ENCODE measurements at regions not wholly inside any gene's neighbourhood (a gene's known extent, or its start where the extent isn't known, plus 50 kb on each side); places are given as distances from the start of the nearest gene placed in this dataset.

GRCh38 chr13:54383604-54384003 lies 1355.0 kb downstream of the OLFM4 start:
- TF ChIP-seq, protein P1, sequence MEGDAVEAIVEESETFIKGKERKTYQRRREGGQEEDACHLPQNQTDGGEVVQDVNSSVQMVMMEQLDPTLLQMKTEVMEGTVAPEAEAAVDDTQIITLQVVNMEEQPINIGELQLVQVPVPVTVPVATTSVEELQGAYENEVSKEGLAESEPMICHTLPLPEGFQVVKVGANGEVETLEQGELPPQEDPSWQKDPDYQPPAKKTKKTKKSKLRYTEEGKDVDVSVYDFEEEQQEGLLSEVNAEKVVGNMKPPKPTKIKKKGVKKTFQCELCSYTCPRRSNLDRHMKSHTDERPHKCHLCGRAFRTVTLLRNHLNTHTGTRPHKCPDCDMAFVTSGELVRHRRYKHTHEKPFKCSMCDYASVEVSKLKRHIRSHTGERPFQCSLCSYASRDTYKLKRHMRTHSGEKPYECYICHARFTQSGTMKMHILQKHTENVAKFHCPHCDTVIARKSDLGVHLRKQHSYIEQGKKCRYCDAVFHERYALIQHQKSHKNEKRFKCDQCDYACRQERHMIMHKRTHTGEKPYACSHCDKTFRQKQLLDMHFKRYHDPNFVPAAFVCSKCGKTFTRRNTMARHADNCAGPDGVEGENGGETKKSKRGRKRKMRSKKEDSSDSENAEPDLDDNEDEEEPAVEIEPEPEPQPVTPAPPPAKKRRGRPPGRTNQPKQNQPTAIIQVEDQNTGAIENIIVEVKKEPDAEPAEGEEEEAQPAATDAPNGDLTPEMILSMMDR (IDR thresholded peaks at IDR 0.05): no peak
- no peak for TF ChIP-seq POLR2A (IDR thresholded peaks at IDR 0.05)

Data from heart left ventricle (tissue), 13 donors.